GM18507 (cell line): ENCODE measurements at regions not wholly inside any gene's neighbourhood (a gene's known extent, or its start where the extent isn't known, plus 50 kb on each side); places are given as distances from the start of the nearest gene placed in this dataset.
"Not testable (repeated sequence)": the region's sequence is repeated elsewhere in the genome, so short reads cannot be mapped to it uniquely, and the experiment has no call there.

Source experiments
- DNase-seq: peaks from one replicate; pipeline ENCODE4 v3.0.0; 2011; ENCODE audit warnings: low read depth; ENCODE audit not compliant: insufficient read length; ENCODE audit errors: extremely low spot score
- FAIRE-seq: peaks from 2 replicates; lab custom pipeline; 2011; peaks lifted over from hg19 to GRCh38; lab: Jason Lieb, UNC

DNA sequence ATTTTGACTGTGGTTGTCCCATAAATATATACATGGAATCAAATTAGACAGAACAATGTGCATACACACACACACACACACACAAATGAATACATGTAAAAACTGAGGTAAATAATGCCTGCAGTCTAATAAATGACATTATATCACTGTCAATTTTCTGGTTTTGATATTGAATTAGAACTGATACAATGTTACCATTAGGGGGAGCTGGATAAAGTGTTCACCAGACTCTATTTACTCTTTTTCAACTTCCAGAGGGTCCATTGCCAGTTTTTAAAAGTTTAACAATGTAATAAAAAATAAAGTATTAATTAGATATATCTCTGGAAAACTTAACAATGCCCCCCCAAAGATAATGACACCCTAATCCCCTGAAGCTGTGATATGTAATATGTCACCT lies 1666.8 kb upstream of the TMEFF2 start:
- no peak for FAIRE-seq
- DNase-seq, result no peak

DNA sequence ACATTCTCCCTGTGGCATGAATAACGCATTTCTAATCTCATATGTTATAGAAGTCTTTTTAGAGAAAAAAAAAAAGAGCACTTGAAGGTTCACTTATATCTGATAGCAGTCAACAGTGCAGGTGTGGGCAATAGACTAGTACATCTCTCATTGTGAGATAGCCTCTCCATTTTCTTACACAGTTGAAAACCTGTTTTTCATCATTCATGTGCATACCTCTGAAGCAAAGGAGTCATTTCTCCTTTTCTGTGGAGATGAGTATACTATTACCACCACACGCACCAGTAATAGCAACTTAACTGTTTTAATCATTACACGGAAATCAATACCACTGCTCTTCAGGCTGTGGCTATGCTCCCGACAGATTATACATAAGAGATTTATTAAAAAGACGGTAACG lies 1653.3 kb upstream of the TMEFF2 start:
- DNase-seq (no peak), FAIRE-seq (no peak)

GRCh38 chr2:193847130-193847529 lies 1652.4 kb upstream of the TMEFF2 start:
- FAIRE-seq, result no peak
- no peak for DNase-seq

DNA sequence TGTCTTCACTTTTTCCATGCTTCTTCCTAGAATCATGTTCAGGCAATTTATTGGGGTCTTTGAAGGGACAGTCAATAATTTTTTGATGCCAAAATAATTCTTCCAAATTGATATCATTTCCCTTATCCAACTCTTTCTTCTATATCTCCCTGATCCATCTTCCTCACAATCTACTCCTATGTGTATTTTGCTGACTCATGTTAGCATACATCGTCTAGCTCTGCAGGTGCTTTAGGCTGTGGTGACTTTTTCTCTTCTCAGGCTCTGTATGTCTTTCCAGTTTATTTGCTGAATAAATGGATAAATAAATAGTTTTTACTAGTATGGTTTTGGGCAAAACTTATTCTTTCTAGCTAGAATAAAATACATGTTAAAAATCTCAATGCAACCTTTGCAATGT lies 1650.9 kb upstream of the TMEFF2 start:
- no peak for DNase-seq
- no peak for FAIRE-seq

GRCh38 chr2:193843675-193844074 lies 1648.9 kb upstream of the TMEFF2 start:
- DNase-seq, result no peak
- FAIRE-seq, result no peak

GRCh38 chr2:193841384-193842150 lies 1646.8 kb upstream of the TMEFF2 start:
- FAIRE-seq, result no peak
- DNase-seq, result no peak

GRCh38 chr2:193837111-193837738 lies 1642.5 kb upstream of the TMEFF2 start:
- no peak for FAIRE-seq
- DNase-seq, result no peak

DNA sequence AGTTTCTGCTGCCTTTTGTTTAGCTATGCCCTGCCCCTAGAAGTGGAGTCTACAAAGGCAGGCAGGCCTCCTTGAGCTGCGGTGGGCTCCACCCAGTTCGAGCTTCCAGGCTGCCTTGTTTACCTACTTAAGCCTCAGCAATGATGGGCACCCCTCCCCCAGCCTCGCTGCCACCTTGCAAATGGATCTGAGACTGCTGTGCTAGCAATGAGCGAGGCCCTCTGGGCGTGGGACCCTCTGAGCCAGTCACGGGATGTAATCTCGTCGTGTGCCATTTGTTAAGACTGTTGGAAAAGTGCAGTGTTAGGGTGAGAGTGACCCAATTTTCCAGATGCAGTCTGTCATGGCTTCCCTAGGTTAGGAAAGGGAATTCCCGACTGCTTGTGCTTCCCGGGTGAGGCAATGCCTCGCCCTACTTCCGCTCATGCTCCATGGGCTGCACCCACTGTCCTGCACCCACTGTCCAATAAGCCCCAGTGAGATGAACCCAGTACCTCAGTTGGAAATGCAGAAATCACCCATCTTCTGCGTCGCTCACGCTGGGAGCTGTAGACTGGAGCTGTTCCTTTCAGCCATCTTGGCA lies 1641.8 kb upstream of the TMEFF2 start:
- not testable (repeated sequence) for DNase-seq, FAIRE-seq

DNA sequence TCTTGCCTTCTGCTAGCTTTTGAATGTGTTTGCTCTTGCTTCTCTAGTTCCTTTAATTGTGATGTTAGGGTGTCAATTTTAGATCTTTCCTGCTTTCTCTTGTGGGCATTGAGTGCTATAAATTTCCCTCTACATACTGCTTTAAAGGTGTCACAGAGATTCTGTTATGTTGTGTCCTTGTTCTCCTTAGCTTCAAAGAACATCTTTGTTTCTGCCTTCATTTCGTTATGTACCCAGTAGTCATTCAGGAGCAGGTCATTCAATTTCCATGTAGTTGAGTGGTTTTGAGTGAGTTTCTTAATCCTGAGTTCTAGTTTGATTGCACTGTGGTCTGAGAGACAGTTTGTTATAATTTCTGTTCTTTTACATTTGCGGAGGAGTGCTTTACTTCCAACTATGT lies 1639.2 kb upstream of the TMEFF2 start:
- DNase-seq, FAIRE-seq: not testable (repeated sequence)

DNA sequence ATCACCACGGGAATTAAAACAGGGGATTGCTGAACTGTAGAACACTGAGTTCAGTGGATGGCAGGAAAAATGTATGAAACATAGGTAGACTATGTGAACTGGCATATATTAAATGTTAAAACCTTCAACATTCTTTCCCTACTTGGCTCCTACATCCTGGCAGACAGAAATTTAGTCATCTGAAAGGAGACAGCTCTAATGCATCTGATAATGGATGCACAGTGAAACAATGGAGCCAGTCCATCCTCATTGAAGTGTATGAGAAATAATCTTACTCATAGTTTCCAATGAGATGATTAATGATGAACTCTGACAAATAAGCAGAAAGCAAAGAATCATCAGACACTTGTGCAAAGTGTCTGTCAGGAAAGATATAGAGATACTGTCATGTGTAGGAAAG lies 1629.7 kb upstream of the TMEFF2 start:
- no peak for FAIRE-seq
- DNase-seq, result no peak

DNA sequence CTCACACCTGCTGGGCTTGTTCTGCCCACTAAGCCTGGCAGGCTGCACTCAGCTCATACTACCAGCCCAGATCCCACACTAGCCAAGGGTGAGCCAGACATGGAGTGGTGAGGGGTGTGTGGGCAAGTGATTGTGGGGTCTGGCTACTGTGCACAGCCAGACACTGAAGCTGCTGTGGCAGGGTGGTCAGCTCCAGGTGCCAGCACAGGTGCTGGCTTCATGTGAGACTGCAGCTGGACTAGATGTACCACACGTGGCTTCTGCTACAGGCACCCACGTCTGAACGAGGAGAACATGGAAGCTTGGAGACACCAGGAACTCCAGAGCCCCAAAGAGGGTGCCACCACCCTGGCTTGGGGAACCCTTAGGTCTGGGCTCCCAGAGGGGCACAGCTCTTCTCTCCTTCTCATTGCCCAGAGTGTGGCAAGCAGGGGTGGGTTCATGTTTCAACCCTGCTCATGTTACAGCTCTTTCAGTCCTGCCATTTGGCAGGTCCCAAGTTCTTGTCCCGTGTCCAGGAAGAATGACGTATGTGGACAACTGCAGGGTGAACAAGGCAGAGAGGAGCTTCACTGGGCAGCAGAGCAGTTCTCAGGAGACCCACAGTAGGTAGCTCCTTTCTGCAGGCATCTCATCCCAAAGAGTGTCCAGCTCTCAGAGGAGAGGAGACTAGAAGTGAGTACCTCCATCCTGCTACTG lies 1624.2 kb upstream of the TMEFF2 start:
- DNase-seq (no peak), FAIRE-seq (no peak)

GRCh38 chr2:193816008-193816407 lies 1621.3 kb upstream of the TMEFF2 start:
- FAIRE-seq (no peak), DNase-seq (no peak)

DNA sequence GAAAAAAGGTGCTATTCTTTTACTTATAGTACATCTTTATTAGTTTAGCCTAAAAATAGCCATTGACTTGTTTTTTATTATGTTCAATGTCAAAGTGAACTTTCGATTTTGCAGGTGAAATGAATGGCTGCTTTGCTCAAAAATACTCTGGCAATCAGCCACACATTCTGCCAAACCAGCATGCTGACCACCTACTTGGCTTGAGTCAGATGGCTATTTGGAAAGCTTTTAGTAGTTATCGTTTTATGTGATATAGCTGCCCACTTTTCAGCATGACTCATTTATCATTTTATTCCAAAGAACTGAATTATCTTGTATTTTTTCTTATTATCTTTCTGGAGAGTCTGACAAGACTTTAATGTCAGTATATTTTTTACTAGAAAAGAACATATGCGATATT lies 1615.8 kb upstream of the TMEFF2 start:
- no peak for DNase-seq
- no peak for FAIRE-seq

DNA sequence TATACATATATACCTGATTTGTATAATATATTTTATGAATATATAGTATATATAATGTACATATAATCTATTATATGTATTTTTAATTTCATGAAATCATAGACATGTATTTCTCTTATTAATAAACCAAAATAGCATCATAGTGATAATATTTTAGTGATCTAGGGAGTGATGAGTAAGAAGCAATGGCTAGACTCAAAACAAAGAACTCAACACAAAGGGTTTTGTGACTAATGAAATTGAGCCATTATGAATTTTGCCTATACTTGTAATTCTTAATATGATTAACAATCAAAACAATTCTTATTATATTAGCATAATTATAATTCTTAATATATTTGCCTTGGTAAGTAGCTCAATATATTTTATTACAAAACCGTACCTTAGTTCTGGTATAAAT lies 1614.1 kb upstream of the TMEFF2 start:
- FAIRE-seq (no peak), DNase-seq (no peak)

- FAIRE-seq (no peak), DNase-seq (no peak)
These were observed 1611.5 kb upstream of the TMEFF2 start for GRCh38 chr2:193806088-193806774.

DNA sequence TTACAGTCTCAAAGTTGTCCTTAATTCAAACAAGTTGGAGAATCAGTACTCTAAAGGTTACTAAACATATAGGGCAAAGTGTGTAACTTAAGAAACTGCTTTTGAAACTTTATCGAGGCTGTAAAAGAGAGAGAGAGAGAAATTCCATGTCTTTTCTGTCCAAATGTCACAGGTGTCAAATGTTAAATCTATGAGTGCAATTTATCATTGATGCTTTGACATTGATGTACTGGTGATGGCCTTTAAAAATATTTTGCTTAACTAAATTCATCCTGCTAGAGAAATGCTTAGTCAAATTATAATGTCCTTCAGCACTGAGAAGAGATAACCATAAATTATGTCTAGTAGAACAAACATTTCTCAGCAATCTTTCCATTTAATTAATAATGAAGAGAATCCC lies 1602.1 kb upstream of the TMEFF2 start:
- FAIRE-seq, result no peak

DNA sequence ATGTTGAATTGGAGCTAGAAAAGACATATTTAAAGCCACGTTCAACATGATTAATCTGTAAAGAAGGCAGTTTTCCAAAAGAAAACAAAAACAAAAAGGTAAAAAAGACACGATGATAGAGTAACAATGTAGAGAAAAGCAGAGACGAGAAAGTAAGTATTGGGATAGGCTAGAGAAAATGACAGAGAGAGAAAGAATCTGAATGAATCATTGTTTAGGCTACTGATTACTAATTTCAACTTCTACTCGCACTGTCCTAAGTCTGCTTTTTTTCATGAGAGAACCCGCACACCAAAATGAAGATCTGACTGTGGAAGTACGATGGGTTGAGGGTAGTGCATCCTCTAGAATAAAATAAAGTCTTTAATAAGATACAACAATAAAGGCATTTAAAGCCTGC lies 1599.2 kb upstream of the TMEFF2 start:
- FAIRE-seq (no peak), DNase-seq (no peak)

More for the DNA sequence above, 1602.1 kb upstream of the TMEFF2 start:
- DNase-seq, result no peak

GRCh38 chr2:193783681-193784080 lies 1588.9 kb upstream of the TMEFF2 start:
- FAIRE-seq (no peak), DNase-seq (no peak)

DNA sequence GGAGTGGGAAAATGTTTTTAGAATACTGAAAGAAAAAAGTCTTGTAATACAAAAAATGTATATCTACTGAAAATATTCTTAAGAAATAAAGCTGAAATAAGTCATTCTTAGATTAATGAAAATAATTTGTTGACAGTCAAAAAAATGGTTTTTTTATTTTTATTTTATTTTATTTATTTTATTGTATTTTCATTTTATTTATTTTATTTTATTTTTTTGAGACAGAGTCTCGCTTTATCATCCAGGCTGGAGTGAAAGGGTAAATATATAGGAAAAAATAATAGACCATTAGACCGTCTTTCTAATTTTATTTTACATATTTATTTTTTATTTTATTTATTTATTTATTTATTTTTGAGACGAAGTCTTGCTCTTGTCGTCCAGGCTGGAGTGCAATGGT lies 1583.6 kb upstream of the TMEFF2 start:
- no peak for DNase-seq

DNA sequence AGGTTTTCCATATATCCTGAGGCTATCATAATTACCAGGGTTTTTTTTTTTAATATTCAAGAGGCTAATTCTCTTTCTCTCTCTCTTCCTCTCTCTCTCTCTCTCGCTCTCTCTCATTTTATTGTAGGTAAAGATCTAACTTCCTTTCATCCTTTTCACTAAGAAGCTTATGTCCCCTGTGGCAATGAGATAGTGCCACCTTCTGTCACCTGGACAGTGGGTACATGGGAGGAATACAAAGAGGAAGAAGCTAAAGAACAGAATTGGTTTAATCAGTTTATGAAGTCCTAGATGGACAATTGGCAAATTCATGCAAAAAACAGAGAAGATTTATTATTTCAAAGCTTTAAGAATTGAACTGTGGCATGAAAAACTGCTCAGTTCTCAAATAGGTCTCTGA lies 1582.3 kb upstream of the TMEFF2 start:
- no peak for FAIRE-seq
- no peak for DNase-seq

More for the DNA sequence above, 1583.6 kb upstream of the TMEFF2 start:
- FAIRE-seq, result no peak
